SK-N-DZ (cell line): ENCODE measurements at regions not wholly inside any gene's neighbourhood (a gene's known extent, or its start where the extent isn't known, plus 50 kb on each side); places are given as distances from the start of the nearest gene placed in this dataset.
A peak's percentile ranks its signal among the peaks of the same experiment; 100 is the strongest.

ENCODE experiments used
- DNase-seq: peaks from one replicate; pipeline ENCODE4 v3.0.0-alpha.2; 2015; ENCODE audit warnings: low spot score

- DNase-seq, result no peak
Observed at GRCh38 chr1:55586771-55587170, 371.6 kb upstream of the USP24 start.

GRCh38 chr1:55585402-55585792 is 370.2 kb upstream of the USP24 start:
- no peak for DNase-seq

- DNase-seq, result peak; percentile 49
Observed at GRCh38 chr1:55584526-55585401, 369.6 kb upstream of the USP24 start.

- no peak for DNase-seq
Observed at GRCh38 chr1:55582084-55582483, 366.9 kb upstream of the USP24 start.

- no peak for DNase-seq
Observed at GRCh38 chr1:55580845-55581332, 365.7 kb upstream of the USP24 start.

- DNase-seq, result no peak
Observed at GRCh38 chr1:55579332-55580001, 364.3 kb upstream of the USP24 start.

GRCh38 chr1:55578646-55579045 is 363.5 kb upstream of the USP24 start:
- no peak for DNase-seq

GRCh38 chr1:55575571-55576279 is 360.6 kb upstream of the USP24 start:
- no peak for DNase-seq

- no peak for DNase-seq
Observed at GRCh38 chr1:55574691-55575225, 359.6 kb upstream of the USP24 start.

- no peak for DNase-seq
Observed at GRCh38 chr1:55572878-55573734, 357.9 kb upstream of the USP24 start.

- DNase-seq, result no peak
Observed at GRCh38 chr1:55571767-55572166, 356.6 kb upstream of the USP24 start.

- DNase-seq, result no peak
Observed at GRCh38 chr1:55569417-55569816, 354.3 kb upstream of the USP24 start.

- DNase-seq, result no peak
Observed at GRCh38 chr1:55568732-55569131, 353.6 kb upstream of the USP24 start.

- DNase-seq, result no peak
Observed at GRCh38 chr1:55560266-55560665, 345.1 kb upstream of the USP24 start.

- DNase-seq, result no peak
Observed at GRCh38 chr1:55559842-55560241, 344.7 kb upstream of the USP24 start.

GRCh38 chr1:55559161-55559611 is 344.0 kb upstream of the USP24 start:
- no peak for DNase-seq

GRCh38 chr1:55558515-55558914 is 343.4 kb upstream of the USP24 start:
- no peak for DNase-seq

- peak; percentile 68 for DNase-seq
Observed at GRCh38 chr1:55555956-55556725, 341.0 kb upstream of the USP24 start.

- DNase-seq, result peak; percentile 84
Observed at GRCh38 chr1:55554611-55555010, 339.4 kb upstream of the USP24 start.

GRCh38 chr1:55552636-55553035 is 337.5 kb upstream of the USP24 start:
- DNase-seq, result no peak
